ENCODE measurements at regions not wholly inside any gene's neighbourhood (a gene's known extent, or its start where the extent isn't known, plus 50 kb on each side); places are given as distances from the start of the nearest gene placed in this dataset.

DNA sequence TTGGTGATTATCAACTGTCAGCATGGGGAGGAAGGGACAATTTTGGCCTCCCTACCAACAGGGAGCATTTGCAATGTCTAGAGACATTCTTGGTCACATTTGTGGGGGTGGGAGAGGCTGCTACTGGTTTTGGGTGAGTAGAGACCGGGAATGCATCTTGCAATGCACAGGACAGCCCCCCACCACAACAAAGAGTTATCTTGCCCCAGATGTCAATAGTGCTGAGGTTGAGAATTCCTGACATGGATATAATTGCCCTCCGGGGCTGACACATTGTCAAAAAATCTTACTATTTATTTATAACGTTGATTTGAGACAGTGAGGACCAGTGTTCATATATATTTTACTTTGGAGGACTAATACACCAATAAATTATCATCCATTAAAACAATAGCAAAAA, 316.1 kb downstream of the PSAT1 start:
- H3K36me3 ChIP-seq (replicated peaks; ENCODE audit: low read depth, low read length): no peaks in the 10 kb centered on the region
- H3K9ac ChIP-seq (ENCODE audit: low read length): no peak overlapping the region
- H3K27ac ChIP-seq (ENCODE audit: low read length): no peak overlapping the region
- no peak overlapping the region for H3K4me2 ChIP-seq (ENCODE audit: low read length)
- H3K4me1 ChIP-seq (ENCODE audit: low read length): peaks cover 4% of the 10 kb centered on the region; the same call in 1 of the 2 replicates
- H3K9me3 ChIP-seq (ENCODE audit: insufficient read depth, low read length): no peaks in the 10 kb centered on the region
- no peaks in the 10 kb centered on the region for H4K20me1 ChIP-seq (ENCODE audit: insufficient read depth, low read length)
- TF ChIP-seq EZH2phosphoT487 (IDR thresholded peaks at IDR 0.05; ENCODE audit: low read depth): no peak
- TF ChIP-seq, protein P1, sequence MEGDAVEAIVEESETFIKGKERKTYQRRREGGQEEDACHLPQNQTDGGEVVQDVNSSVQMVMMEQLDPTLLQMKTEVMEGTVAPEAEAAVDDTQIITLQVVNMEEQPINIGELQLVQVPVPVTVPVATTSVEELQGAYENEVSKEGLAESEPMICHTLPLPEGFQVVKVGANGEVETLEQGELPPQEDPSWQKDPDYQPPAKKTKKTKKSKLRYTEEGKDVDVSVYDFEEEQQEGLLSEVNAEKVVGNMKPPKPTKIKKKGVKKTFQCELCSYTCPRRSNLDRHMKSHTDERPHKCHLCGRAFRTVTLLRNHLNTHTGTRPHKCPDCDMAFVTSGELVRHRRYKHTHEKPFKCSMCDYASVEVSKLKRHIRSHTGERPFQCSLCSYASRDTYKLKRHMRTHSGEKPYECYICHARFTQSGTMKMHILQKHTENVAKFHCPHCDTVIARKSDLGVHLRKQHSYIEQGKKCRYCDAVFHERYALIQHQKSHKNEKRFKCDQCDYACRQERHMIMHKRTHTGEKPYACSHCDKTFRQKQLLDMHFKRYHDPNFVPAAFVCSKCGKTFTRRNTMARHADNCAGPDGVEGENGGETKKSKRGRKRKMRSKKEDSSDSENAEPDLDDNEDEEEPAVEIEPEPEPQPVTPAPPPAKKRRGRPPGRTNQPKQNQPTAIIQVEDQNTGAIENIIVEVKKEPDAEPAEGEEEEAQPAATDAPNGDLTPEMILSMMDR (IDR thresholded peaks at IDR 0.05; ENCODE audit: low read depth, low read length): no peak
- no peaks in the 10 kb centered on the region for H3K79me2 ChIP-seq (ENCODE audit: low read length)
- H3K4me3 ChIP-seq (ENCODE audit: low read length): no peak overlapping the region
- peaks cover 4% of the 10 kb centered on the region; the same call in 1 of the 2 replicates for H3K27me3 ChIP-seq (ENCODE audit: low read depth, low read length)
- H2AFZ ChIP-seq (ENCODE audit: low read depth, low read length): no peak overlapping the region

DNA sequence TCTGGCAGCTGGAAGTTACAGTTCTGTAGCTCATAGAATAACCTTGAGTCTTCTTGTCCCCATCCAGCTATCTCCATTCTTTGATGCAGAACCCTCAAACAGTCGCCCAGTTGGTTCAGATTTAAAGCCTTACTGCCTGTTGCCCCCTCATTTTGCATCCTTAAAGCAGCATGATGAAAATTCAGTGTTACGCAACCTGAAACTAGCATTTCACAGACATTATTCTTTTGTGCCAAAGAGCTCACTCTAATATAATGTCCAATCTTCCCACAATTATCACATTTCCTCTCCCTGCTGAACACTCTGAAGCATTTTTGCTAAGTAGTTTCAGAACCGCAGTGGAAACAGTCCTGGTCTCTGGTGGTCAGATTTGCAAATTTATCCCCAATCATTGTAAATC, 318.0 kb downstream of the PSAT1 start:
- no peak overlapping the region for H3K4me3 ChIP-seq (ENCODE audit: low read length)
- TF ChIP-seq, protein P1 (IDR thresholded peaks at IDR 0.05; ENCODE audit: low read depth, low read length): no peak
- H3K9me3 ChIP-seq (ENCODE audit: insufficient read depth, low read length): no peaks in the 10 kb centered on the region
- H3K27ac ChIP-seq (ENCODE audit: low read length): no peak overlapping the region
- no peak overlapping the region for H3K4me2 ChIP-seq (ENCODE audit: low read length)
- H3K9ac ChIP-seq (ENCODE audit: low read length): no peak overlapping the region
- no peaks in the 10 kb centered on the region for H3K4me1 ChIP-seq (ENCODE audit: low read length)
- H3K79me2 ChIP-seq (ENCODE audit: low read length): no peaks in the 10 kb centered on the region
- H3K36me3 ChIP-seq (replicated peaks; ENCODE audit: low read depth, low read length): no peaks in the 10 kb centered on the region
- peaks cover 4% of the 10 kb centered on the region; the same call in 1 of the 2 replicates for H3K27me3 ChIP-seq (ENCODE audit: low read depth, low read length)
- H4K20me1 ChIP-seq (ENCODE audit: insufficient read depth, low read length): no peaks in the 10 kb centered on the region
- no peak overlapping the region for H2AFZ ChIP-seq (ENCODE audit: low read depth, low read length)

DNA sequence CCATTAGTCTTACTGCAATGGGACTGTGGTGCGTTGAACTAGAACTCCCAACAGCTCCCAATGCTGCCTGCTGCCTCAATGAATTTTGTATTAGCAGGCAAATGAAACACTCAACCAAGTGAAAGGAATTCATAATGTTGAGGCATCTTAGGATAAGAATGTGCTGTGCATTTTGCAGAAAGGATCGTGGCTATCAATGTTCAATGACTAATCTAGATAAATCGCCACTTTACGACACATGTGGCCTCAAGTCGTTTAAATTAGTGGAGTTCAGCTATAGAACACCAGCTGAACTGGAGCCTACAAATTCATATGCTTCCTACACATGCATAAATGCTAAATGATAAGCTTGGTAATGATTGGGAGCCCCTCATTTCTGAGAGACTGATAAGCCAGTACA, 318.4 kb downstream of the PSAT1 start:
- no peaks in the 10 kb centered on the region for H3K36me3 ChIP-seq (replicated peaks; ENCODE audit: low read depth, low read length)
- H3K4me1 ChIP-seq (ENCODE audit: low read length): no peaks in the 10 kb centered on the region
- no peak overlapping the region for H3K4me3 ChIP-seq (ENCODE audit: low read length)
- no peaks in the 10 kb centered on the region for H3K79me2 ChIP-seq (ENCODE audit: low read length)
- H3K27ac ChIP-seq (ENCODE audit: low read length): no peak overlapping the region
- H2AFZ ChIP-seq (ENCODE audit: low read depth, low read length): no peak overlapping the region
- H4K20me1 ChIP-seq (ENCODE audit: insufficient read depth, low read length): no peaks in the 10 kb centered on the region
- no peaks in the 10 kb centered on the region for H3K9me3 ChIP-seq (ENCODE audit: insufficient read depth, low read length)
- TF ChIP-seq, protein P1 (IDR thresholded peaks at IDR 0.05; ENCODE audit: low read depth, low read length): no peak
- TF ChIP-seq EZH2phosphoT487 (IDR thresholded peaks at IDR 0.05; ENCODE audit: low read depth): no peak
- peaks cover 4% of the 10 kb centered on the region; the same call in 1 of the 2 replicates for H3K27me3 ChIP-seq (ENCODE audit: low read depth, low read length)
- no peak overlapping the region for H3K9ac ChIP-seq (ENCODE audit: low read length)
- no peak overlapping the region for H3K4me2 ChIP-seq (ENCODE audit: low read length)

DNA sequence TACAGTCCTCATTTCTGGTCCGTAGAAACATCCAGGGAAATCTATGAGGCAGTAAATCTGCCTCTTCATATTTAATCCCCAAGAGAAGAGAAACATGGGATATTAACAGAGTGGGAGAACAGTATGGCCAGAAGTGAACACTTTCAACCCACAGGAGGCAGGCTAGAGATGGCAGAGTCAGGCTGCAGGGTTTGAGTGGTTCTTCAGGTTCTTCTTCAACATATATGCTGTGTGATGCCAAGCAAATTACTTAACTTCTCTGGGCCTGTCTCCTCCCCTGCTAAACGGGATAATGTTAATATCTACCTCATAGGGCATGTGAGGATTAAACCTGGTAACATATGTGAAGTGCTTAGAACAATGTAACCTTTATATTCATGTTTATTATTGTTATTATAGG, 321.8 kb downstream of the PSAT1 start:
- peaks cover 4% of the 10 kb centered on the region; the same call in 1 of the 2 replicates for H3K27me3 ChIP-seq (ENCODE audit: low read depth, low read length)
- no peaks in the 10 kb centered on the region for H3K4me1 ChIP-seq (ENCODE audit: low read length)
- no peak overlapping the region for H3K9ac ChIP-seq (ENCODE audit: low read length)
- H3K27ac ChIP-seq (ENCODE audit: low read length): no peak overlapping the region
- TF ChIP-seq, protein P1 (IDR thresholded peaks at IDR 0.05; ENCODE audit: low read depth, low read length): no peak
- no peak for TF ChIP-seq EZH2phosphoT487 (IDR thresholded peaks at IDR 0.05; ENCODE audit: low read depth)
- H3K79me2 ChIP-seq (ENCODE audit: low read length): no peaks in the 10 kb centered on the region
- H2AFZ ChIP-seq (ENCODE audit: low read depth, low read length): no peak overlapping the region
- no peak overlapping the region for H3K4me3 ChIP-seq (ENCODE audit: low read length)
- H3K9me3 ChIP-seq (ENCODE audit: insufficient read depth, low read length): no peaks in the 10 kb centered on the region
- no peak overlapping the region for H3K4me2 ChIP-seq (ENCODE audit: low read length)
- no peaks in the 10 kb centered on the region for H3K36me3 ChIP-seq (replicated peaks; ENCODE audit: low read depth, low read length)
- no peaks in the 10 kb centered on the region for H4K20me1 ChIP-seq (ENCODE audit: insufficient read depth, low read length)
